ENCODE measurements at regions not wholly inside any gene's neighbourhood (a gene's known extent, or its start where the extent isn't known, plus 50 kb on each side); places are given as distances from the start of the nearest gene placed in this dataset.

- no peak overlapping the region for H3K27ac ChIP-seq (ENCODE audit: extremely low read length, insufficient read depth, low read length)
- intact Hi-C loops (cut with micrococcal nuclease; ENCODE audit: unreplicated experiment): no loop called here
- no peak overlapping the region for H2AFZ ChIP-seq (ENCODE audit: low read length)
- in situ Hi-C loops (cut with HindIII; ENCODE audit: extremely low pct_ligation_motif_present, low pct_unique_long_range_greater_than_20kb): no loop called here
- ChIA-PET CTCF (ENCODE audit: low intra/inter-chr PET ratio, low total read pairs) (no interaction called here), POLR2A (no interaction called here)
- no peaks in the 10 kb centered on the region for H3K79me2 ChIP-seq (ENCODE audit: insufficient read depth, low read length)
- no peaks in the 10 kb centered on the region for H3K9me3 ChIP-seq (ENCODE audit: low read length)
- BruUV-seq (replicated peaks): no TSS peak
- no peaks in the 10 kb centered on the region for H4K20me1 ChIP-seq (ENCODE audit: insufficient read depth, low read length)
- no peak overlapping the region for H3K9ac ChIP-seq (ENCODE audit: insufficient read depth, low read depth, low read length)
- H3K4me3 ChIP-seq (replicated peaks in 1 of 3; ENCODE audit: insufficient read depth in 1 of 3, low read depth in 2 of 3, low read length in 3 of 3): no peak overlapping the region
- TF ChIP-seq HNF4A (CRISPR knock-in tag; IDR thresholded peaks at IDR 0.05): peak; percentile 66
- TF ChIP-seq TBP (CRISPR knock-in tag; IDR thresholded peaks at IDR 0.05): no peak
- peak; percentile 54; the same call in 1 of the 2 replicates for TF ChIP-seq HNF4G (IDR thresholded peaks at IDR 0.05; ENCODE audit: borderline replicate concordance, low read depth, low read length)
- TF ChIP-seq HNF4G (CRISPR knock-in tag; IDR thresholded peaks at IDR 0.05; ENCODE audit: borderline replicate concordance, low read depth): no peak
- no peak for TF ChIP-seq ZFP41 (CRISPR knock-in tag; IDR thresholded peaks at IDR 0.05; ENCODE audit: borderline replicate concordance)
- TF ChIP-seq, protein P1, sequence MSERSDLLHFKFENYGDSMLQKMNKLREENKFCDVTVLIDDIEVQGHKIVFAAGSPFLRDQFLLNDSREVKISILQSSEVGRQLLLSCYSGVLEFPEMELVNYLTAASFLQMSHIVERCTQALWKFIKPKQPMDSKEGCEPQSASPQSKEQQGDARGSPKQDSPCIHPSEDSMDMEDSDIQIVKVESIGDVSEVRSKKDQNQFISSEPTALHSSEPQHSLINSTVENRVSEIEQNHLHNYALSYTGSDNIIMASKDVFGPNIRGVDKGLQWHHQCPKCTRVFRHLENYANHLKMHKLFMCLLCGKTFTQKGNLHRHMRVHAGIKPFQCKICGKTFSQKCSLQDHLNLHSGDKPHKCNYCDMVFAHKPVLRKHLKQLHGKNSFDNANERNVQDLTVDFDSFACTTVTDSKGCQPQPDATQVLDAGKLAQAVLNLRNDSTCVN (CRISPR knock-in tag; IDR thresholded peaks at IDR 0.05; ENCODE audit: borderline replicate concordance): peak; percentile 87; the same call in 1 of the 2 replicates
- no peak for TF ChIP-seq SCMH1 (CRISPR knock-in tag; IDR thresholded peaks at IDR 0.05; ENCODE audit: borderline replicate concordance)
- peaks cover 16% of the 10 kb centered on the region; the same call in 1 of the 2 replicates for H3K4me1 ChIP-seq (ENCODE audit: insufficient read depth, low read length)
- WGBS (ENCODE audit: low lambda C conversion rate): 3% methylated on average over 3 of the region's 3 CpGs
- no peak overlapping the region for H3K4me2 ChIP-seq (ENCODE audit: low read depth, low read length)
- no peak for DNase-seq (ENCODE audit: low spot score)
- ATAC-seq: peak; percentile 64; the same call in 2 of the 3 replicates
- no peaks in the 10 kb centered on the region for H3K36me3 ChIP-seq (replicated peaks in 1 of 2; ENCODE audit: control insufficient read depth in 1 of 2, insufficient read depth in 2 of 2, low read length in 2 of 2)
- no peaks in the 10 kb centered on the region for H3K27me3 ChIP-seq (ENCODE audit: control insufficient read depth in 1 of 2, insufficient read depth in 2 of 2, low read length in 2 of 2)
- FAIRE-seq: peak; percentile 36
Observed at GRCh38 chr20:22799687-22800086, 215.3 kb upstream of the FOXA2 start.

DNA sequence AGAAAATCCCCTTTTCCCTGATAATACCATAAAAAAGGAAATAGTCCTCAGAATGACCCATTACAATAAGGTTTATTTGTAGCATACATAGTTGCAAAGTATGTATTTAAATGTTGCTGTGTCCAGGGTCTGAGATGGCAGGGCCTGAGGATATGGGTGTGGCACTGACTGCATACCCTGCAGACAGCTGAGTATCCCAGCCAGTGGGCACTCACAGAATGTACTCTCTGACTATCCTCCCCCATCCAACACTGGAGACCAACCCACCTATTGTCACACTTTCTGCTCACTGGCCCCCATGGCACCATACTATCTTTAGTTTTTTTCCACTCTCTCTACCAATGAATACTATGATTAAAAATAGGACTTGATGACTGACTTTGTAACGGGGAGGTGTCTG, 215.8 kb upstream of the FOXA2 start:
- WGBS (ENCODE audit: low lambda C conversion rate): 3% methylated on average over 1 of the region's 1 CpG
- no TSS peak for BruUV-seq (replicated peaks)
- Histone ChIP-seq H4K20me1 (ENCODE audit: insufficient read depth, low read length) (no peaks in the 10 kb centered on the region), H3K4me3 (replicated peaks in 1 of 3; ENCODE audit: insufficient read depth in 1 of 3, low read depth in 2 of 3, low read length in 3 of 3) (no peak overlapping the region), H3K27ac (ENCODE audit: extremely low read length, insufficient read depth, low read length) (no peak overlapping the region), H3K79me2 (ENCODE audit: insufficient read depth, low read length) (no peaks in the 10 kb centered on the region), H3K9ac (ENCODE audit: insufficient read depth, low read depth, low read length) (no peak overlapping the region), H3K9me3 (ENCODE audit: low read length) (no peaks in the 10 kb centered on the region), H3K27me3 (ENCODE audit: control insufficient read depth in 1 of 2, insufficient read depth in 2 of 2, low read length in 2 of 2) (no peaks in the 10 kb centered on the region), H2AFZ (ENCODE audit: low read length) (no peak overlapping the region), H3K36me3 (replicated peaks in 1 of 2; ENCODE audit: control insufficient read depth in 1 of 2, insufficient read depth in 2 of 2, low read length in 2 of 2) (no peaks in the 10 kb centered on the region), H3K4me1 (ENCODE audit: insufficient read depth, low read length) (peaks cover 16% of the 10 kb centered on the region; the same call in 1 of the 2 replicates), H3K4me2 (ENCODE audit: low read depth, low read length) (no peak overlapping the region)
- TF ChIP-seq ZKSCAN8 (CRISPR knock-in tag; IDR thresholded peaks at IDR 0.05; ENCODE audit: borderline replicate concordance): no peak
- TF ChIP-seq ZNF709 (CRISPR knock-in tag; IDR thresholded peaks at IDR 0.05): no peak
- no peak for TF ChIP-seq PTBP1 (IDR thresholded peaks at IDR 0.05; ENCODE audit: low read depth, low read length, poor library complexity, severe bottlenecking)
- TF ChIP-seq FOXK1 (CRISPR knock-in tag; IDR thresholded peaks at IDR 0.05; ENCODE audit: borderline replicate concordance, low read depth): no peak
- no peak for TF ChIP-seq NAIF1 (CRISPR knock-in tag; IDR thresholded peaks at IDR 0.05; ENCODE audit: borderline replicate concordance)
- TF ChIP-seq SP140L (CRISPR knock-in tag; IDR thresholded peaks at IDR 0.05; ENCODE audit: borderline replicate concordance): no peak
- no peak for TF ChIP-seq ARNT2 (CRISPR knock-in tag; IDR thresholded peaks at IDR 0.05; ENCODE audit: low read depth)
- no peak for TF ChIP-seq HMGA1 (CRISPR knock-in tag; conservative IDR thresholded peaks at IDR 0.05)
- no peak for TF ChIP-seq GATAD1 (CRISPR knock-in tag; IDR thresholded peaks at IDR 0.05)
- TF ChIP-seq ZNF33A (CRISPR knock-in tag; IDR thresholded peaks at IDR 0.05; ENCODE audit: borderline replicate concordance): no peak
- no peak for TF ChIP-seq ATM (IDR thresholded peaks at IDR 0.05; ENCODE audit: borderline replicate concordance)
- TF ChIP-seq ZNF768 (CRISPR knock-in tag; IDR thresholded peaks at IDR 0.05): no peak
- in situ Hi-C loops (cut with HindIII; ENCODE audit: extremely low pct_ligation_motif_present, low pct_unique_long_range_greater_than_20kb) (no loop called here), intact Hi-C loops (cut with micrococcal nuclease; ENCODE audit: unreplicated experiment) (no loop called here)
- ChIA-PET CTCF (ENCODE audit: low intra/inter-chr PET ratio, low total read pairs) (no interaction called here), POLR2A (no interaction called here)
- ATAC-seq (no peak), FAIRE-seq (no peak), DNase-seq (ENCODE audit: low spot score) (no peak)

All from HepG2 (cell line).